Heart left ventricle (tissue), 16 donors: ENCODE measurements at regions not wholly inside any gene's neighbourhood (a gene's known extent, or its start where the extent isn't known, plus 50 kb on each side); places are given as distances from the start of the nearest gene placed in this dataset.

Source experiments
- ATAC-seq, 4 donors: fragments of 200-7000 bp; cut with Tn5 transposase; one replicate each; pipeline ENCODE4 v1.9.1; 2020 to 2022; ENCODE audit warnings: moderate library complexity in 4 of 4, mild to moderate bottlenecking in 3 of 4, moderate number of reproducible peaks in 1 of 4
- DNase-seq, 5 donors: peaks; one replicate each; pipeline ENCODE4 v3.0.0-alpha.2; 2020
- H3K27ac ChIP-seq, 12 donors: fragments of 200-600 bp; sonication (generic) in 4 of 12; one replicate each; pipeline versions ENCODE4 v1.5.0 to v1.8.0; 2016 to 2022; ENCODE audit warnings: mild to moderate bottlenecking in 2 of 12
- H3K27me3 ChIP-seq, 9 donors: fragments of 200-600 bp; sonication (generic) in 2 of 9; one replicate each; pipeline versions ENCODE4 v1.5.1 to v1.8.0; 2016 to 2022; ENCODE audit warnings: mild to moderate bottlenecking in 3 of 9
- H3K36me3 ChIP-seq, 9 donors: fragments of 200-600 bp; sonication (generic) in 2 of 9; one replicate each; pipeline versions ENCODE4 v1.5.0 to v1.8.0; 2018 to 2022; ENCODE audit warnings: mild to moderate bottlenecking in 2 of 9
- H3K4me1 ChIP-seq, 12 donors: fragments of 200-600 bp; sonication (generic) in 4 of 12; one replicate each; pipeline versions ENCODE4 v1.5.0 to v1.8.0; 2016 to 2022; ENCODE audit warnings: mild to moderate bottlenecking in 3 of 12
- H3K4me3 ChIP-seq, 12 donors: fragments of 200-600 bp; sonication (generic) in 4 of 12; one replicate each; pipeline versions ENCODE4 v1.5.0 to v1.8.0; 2017 to 2022; ENCODE audit warnings: mild to moderate bottlenecking in 9 of 12, moderate library complexity in 4 of 12
- H3K9me3 ChIP-seq, 12 donors: fragments of 200-600 bp; sonication (generic) in 4 of 12; one replicate each; pipeline versions ENCODE4 v1.5.0 to v1.8.0; 2016 to 2022; ENCODE audit warnings: mild to moderate bottlenecking in 1 of 12
- POLR2A ChIP-seq, 2 donors: fragments of 450-650 bp; IDR thresholded peaks; one replicate each; pipeline ENCODE4 v1.6.1; 2017; ENCODE audit warnings: antibody characterized with exemption in 2 of 2, mild to moderate bottlenecking in 2 of 2, moderate library complexity in 2 of 2
- WGBS, 4 donors: extraction: QIAGEN DNeasy Blood & Tissue Kit in 2 of 4; methylation state at CpG; one replicate each; pipeline versions ENCODE4 v1.1.5 to v1.1.7; 2013 to 2018; 5-methylcytosine and 5-hydroxymethylcytosine counted together
- intact Hi-C, 10 donors: fragments of 100-400 bp; cut with DNase I; formaldehyde crosslinking; loops; one replicate each; pipeline versions ENCODE4 v1.11.1 to v1.14.2; 2022
- TF ChIP-seq, protein P1 (sequence below), 12 donors: fragments of 200-600 bp; sonication (generic) in 4 of 12; IDR thresholded peaks; one replicate each; pipeline versions ENCODE4 v1.5.0 to v1.8.0; 2018 to 2022; ENCODE audit warnings: antibody characterized with exemption in 12 of 12, mild to moderate bottlenecking in 5 of 12
- donor health status: ischemic (EF 13 %, LVEDD 7.1; RV severe dilation, severe dysfunction).
- donor health status: healthy with polysubstance abuse.
- donor health status: DM: no; HTN: yes; CAD: no.
- donor health status: DM: no; HTN: no; CAD: no.
- donor health status: ischemic (EF 25% LVEDD 6.9; RV normal size, moderate dysfunction).
- donor health status: ischemic (EF 25% LVEDD 5.7; RV mildly dilated, moderate dysfunction).
- donor health status: healthy.
- donor health status: DM: yes; HTN: yes; CAD: no.
- donor health status: ischemic (EF 35%, LVEDD 5.7; RV mildly dilated, moderate dysfunction).
- donor health status: nonischemic (EF 11% LVEDD 7.7; RV severe dilation, severe dysfunction).
- donor health status: DM: yes; HTN: yes; CAD: no.
- donor health status: PGD.
- donor health status: ischemic (EF 29% LVEDD 5.4; RV normal size, mild dysfunction).
- donor health status: nonischemic (EF 23%, LVEDD 6.1; RV moderate dilation, normal function).

DNA sequence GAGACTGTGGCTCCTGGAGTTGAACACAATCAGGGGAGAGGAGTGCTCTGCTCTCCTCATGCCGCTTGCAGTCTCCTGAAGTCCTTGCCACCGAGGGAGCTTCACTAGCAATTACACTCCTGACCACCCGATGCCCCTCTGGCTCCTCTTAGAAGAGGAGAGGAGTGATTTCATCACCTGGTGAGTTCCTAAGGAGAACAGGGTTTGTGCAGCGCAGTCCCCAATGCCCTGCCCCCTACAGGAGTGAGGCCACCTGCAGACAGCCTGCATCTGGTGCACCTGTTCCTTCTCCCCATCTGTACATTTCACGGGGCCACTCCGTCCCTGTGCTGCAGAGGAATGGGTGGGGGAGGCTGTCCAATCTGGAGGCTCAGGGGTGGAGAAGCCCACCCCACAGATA, 267.2 kb downstream of the HRH4 start:
- no peak overlapping the region for H3K4me3 ChIP-seq
- H3K27me3 ChIP-seq: peaks cover 0 to 9% (median 0%) of the 10 kb centered on the region in 9 donors
- peaks cover 0 to 9% (median 0%) of the 10 kb centered on the region in 12 donors for H3K4me1 ChIP-seq
- DNase-seq (no peak), ATAC-seq (peak in 1 of 4 donors; percentile 22)
- H3K27ac ChIP-seq: no peak overlapping the region
- WGBS, 4 donors: 53 to 71% (median 60%) methylated on average over 6 of the region's 6 CpGs
- H3K9me3 ChIP-seq: no peaks in the 10 kb centered on the region
- intact Hi-C loops: loop anchor here (1.0 to 10.0 kb wide), 11 partner anchors 53 to 363 kb away; no protein-coding TSS in a partner anchor
- TF ChIP-seq, protein P1, sequence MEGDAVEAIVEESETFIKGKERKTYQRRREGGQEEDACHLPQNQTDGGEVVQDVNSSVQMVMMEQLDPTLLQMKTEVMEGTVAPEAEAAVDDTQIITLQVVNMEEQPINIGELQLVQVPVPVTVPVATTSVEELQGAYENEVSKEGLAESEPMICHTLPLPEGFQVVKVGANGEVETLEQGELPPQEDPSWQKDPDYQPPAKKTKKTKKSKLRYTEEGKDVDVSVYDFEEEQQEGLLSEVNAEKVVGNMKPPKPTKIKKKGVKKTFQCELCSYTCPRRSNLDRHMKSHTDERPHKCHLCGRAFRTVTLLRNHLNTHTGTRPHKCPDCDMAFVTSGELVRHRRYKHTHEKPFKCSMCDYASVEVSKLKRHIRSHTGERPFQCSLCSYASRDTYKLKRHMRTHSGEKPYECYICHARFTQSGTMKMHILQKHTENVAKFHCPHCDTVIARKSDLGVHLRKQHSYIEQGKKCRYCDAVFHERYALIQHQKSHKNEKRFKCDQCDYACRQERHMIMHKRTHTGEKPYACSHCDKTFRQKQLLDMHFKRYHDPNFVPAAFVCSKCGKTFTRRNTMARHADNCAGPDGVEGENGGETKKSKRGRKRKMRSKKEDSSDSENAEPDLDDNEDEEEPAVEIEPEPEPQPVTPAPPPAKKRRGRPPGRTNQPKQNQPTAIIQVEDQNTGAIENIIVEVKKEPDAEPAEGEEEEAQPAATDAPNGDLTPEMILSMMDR (IDR thresholded peaks at IDR 0.05): no peak
- TF ChIP-seq POLR2A (IDR thresholded peaks at IDR 0.05): no peak
- H3K36me3 ChIP-seq: no peaks in the 10 kb centered on the region

DNA sequence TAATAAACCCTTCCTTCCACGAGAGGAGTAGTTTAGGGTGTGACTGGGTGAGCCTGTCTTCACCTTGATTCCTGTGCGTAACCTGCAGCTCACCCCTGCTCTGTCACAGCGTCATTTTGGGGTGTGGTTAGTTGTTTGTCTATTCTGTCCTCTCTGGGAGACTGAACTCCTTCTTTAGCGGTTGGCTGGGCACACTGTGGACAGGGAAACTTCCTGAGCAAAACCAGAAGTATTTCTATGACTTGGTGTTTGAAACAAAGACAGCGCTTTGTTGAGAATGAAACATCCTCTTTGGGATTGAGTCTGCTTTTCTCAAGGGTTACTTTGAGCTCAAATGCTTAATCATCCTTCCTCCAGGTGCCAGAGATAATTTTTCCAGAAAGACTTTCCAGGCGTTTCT, 270.7 kb downstream of the HRH4 start:
- TF ChIP-seq, protein P1 (IDR thresholded peaks at IDR 0.05): no peak
- no peak for TF ChIP-seq POLR2A (IDR thresholded peaks at IDR 0.05)
- WGBS, 4 donors: 63 to 72% (median 68%) methylated on average over 6 of the region's 6 CpGs
- H3K27ac ChIP-seq: no peak overlapping the region
- H3K9me3 ChIP-seq: no peaks in the 10 kb centered on the region
- intact Hi-C loops: loop anchor here in 4 of 10 donors (5.0 to 10.0 kb wide), 4 partner anchors 46 to 376 kb away; no protein-coding TSS in a partner anchor
- peaks cover 0 to 9% (median 2%) of the 10 kb centered on the region in 12 donors for H3K4me1 ChIP-seq
- H3K27me3 ChIP-seq: no peaks in the 10 kb centered on the region
- H3K36me3 ChIP-seq: no peaks in the 10 kb centered on the region
- no peak overlapping the region for H3K4me3 ChIP-seq
- DNase-seq (no peak), ATAC-seq (no peak)

DNA sequence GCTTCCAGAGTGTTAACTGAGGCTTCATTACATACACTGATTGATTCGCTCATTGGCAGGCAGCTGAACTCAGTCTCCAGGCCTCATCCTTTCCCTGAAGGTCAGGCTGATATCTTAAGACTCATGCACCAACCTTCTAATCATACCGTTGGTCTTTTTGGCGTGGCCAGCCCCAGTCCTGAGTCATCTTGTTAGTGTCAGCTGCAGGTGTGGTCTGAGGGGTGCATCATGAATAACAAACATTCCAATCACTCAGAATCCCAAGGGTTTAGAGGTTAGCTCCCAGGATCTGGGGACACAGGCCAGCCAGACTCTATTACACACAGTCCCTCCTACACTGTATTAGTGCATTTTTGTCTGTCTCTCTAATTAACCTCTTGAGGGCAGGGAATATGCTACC, 271.5 kb downstream of the HRH4 start:
- no peaks in the 10 kb centered on the region for H3K27me3 ChIP-seq

DNA sequence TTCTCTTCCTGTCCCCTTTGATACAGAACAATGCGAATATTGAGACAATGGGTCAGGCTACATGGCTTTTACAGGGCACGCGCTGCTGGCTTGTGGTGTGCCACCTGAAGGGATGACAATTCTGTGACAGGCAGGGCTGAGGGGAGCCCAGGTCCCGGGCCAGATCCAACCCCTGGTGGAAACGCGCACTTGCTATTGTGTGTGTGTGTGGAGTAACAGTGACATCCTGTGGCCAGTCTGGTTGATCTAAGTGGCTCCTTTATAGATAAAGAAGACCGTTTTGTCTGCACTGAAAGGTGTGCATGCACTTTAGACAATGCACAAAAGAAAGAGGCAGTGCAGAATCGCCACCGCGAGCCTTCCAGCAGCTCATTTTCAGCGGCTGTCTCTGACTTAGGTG, 273.6 kb downstream of the HRH4 start:
- intact Hi-C loops: loop anchor here in 4 of 10 donors (5.0 to 10.0 kb wide), 4 partner anchors 49 to 379 kb away; no protein-coding TSS in a partner anchor
- ATAC-seq: peak in 2 of 4 donors; percentile 35 to 42
- no peaks in the 10 kb centered on the region for H3K36me3 ChIP-seq
- H3K27ac ChIP-seq: no peak overlapping the region
- H3K4me3 ChIP-seq: no peak overlapping the region
- TF ChIP-seq, protein P1 (IDR thresholded peaks at IDR 0.05): peak in 10 of 12 donors; percentile 12 to 52 (median 28)
- TF ChIP-seq POLR2A (IDR thresholded peaks at IDR 0.05): no peak
- no peaks in the 10 kb centered on the region for H3K27me3 ChIP-seq
- H3K9me3 ChIP-seq: no peaks in the 10 kb centered on the region
- peaks cover 0 to 9% (median 0%) of the 10 kb centered on the region in 12 donors for H3K4me1 ChIP-seq
- DNase-seq: peak in 1 of 5 donors; percentile 29
- WGBS, 4 donors: 49 to 60% (median 55%) methylated on average over 11 of the region's 11 CpGs

More for the DNA sequence above, 271.5 kb downstream of the HRH4 start:
- 74 to 84% (median 79%) methylated on average over 3 of the region's 3 CpGs for WGBS, 4 donors
- H3K4me3 ChIP-seq: no peak overlapping the region
- intact Hi-C loops: loop anchor here in 4 of 10 donors (5.0 to 10.0 kb wide), 4 partner anchors 47 to 377 kb away; no protein-coding TSS in a partner anchor
- no peaks in the 10 kb centered on the region for H3K36me3 ChIP-seq
- TF ChIP-seq, protein P1 (IDR thresholded peaks at IDR 0.05): no peak
- no peak for TF ChIP-seq POLR2A (IDR thresholded peaks at IDR 0.05)
- DNase-seq: no peak
- H3K27ac ChIP-seq: no peak overlapping the region
- no peak for ATAC-seq
- H3K9me3 ChIP-seq: no peaks in the 10 kb centered on the region
- H3K4me1 ChIP-seq: peaks cover 0 to 9% (median 0%) of the 10 kb centered on the region in 12 donors
